DND-41 (cell line): ENCODE measurements at regions not wholly inside any gene's neighbourhood (a gene's known extent, or its start where the extent isn't known, plus 50 kb on each side); places are given as distances from the start of the nearest gene placed in this dataset.

Source experiments
- ATAC-seq: fragments of 200-7000 bp; cut with Tn5 transposase; 3 replicates; pipeline ENCODE4 v1.9.1; 2021; ENCODE audit warnings: low read depth; ENCODE audit not compliant: insufficient read depth
- DNase-seq: peaks from one replicate; pipeline ENCODE4 v3.0.0-alpha.2; 2020
- H2AFZ ChIP-seq: 2 replicates; pipeline ENCODE4 v1.6.0; 2012; ENCODE audit warnings: low read depth, low read length
- H3K27ac ChIP-seq: 2 replicates; pipeline ENCODE4 v1.5.1; 2012; ENCODE audit warnings: low read length, inconsistent platforms
- H3K27me3 ChIP-seq: fragments of 200-600 bp; sonication (generic); 2 replicates; pipeline ENCODE4 v1.6.0; 2012; ENCODE audit warnings: low read length, mild to moderate bottlenecking, inconsistent platforms; ENCODE audit not compliant: insufficient read depth, poor library complexity
- H3K36me3 ChIP-seq: 2 replicates; pipeline ENCODE4 v1.5.1; 2012; ENCODE audit warnings: low read length, inconsistent platforms; ENCODE audit not compliant: insufficient read depth
- H3K4me1 ChIP-seq: 2 replicates; pipeline ENCODE4 v1.5.1; 2012; ENCODE audit warnings: mild to moderate bottlenecking, low read length; ENCODE audit not compliant: insufficient read depth
- H3K4me2 ChIP-seq: 2 replicates; pipeline ENCODE4 v1.6.0; 2012; ENCODE audit warnings: mild to moderate bottlenecking, moderate library complexity, low read length, inconsistent platforms; ENCODE audit not compliant: insufficient read depth
- H3K4me3 ChIP-seq, 2 experiments: fragments of 200-600 bp in 1 of 2; shearing (Covaris generic) in 1 of 2; 2 replicates each; pipeline ENCODE4 v1.5.1; 2012 to 2016; ENCODE audit warnings: inconsistent platforms in 2 of 2, low read length in 2 of 2, mild to moderate bottlenecking in 2 of 2, low read depth in 1 of 2, moderate library complexity in 1 of 2
- H3K79me2 ChIP-seq: 2 replicates; pipeline ENCODE4 v1.6.0; 2012; ENCODE audit warnings: low read length, inconsistent platforms; ENCODE audit not compliant: insufficient read depth
- H3K9ac ChIP-seq: 2 replicates; pipeline ENCODE4 v1.6.0; 2012; ENCODE audit warnings: low read depth, mild to moderate bottlenecking, inconsistent platforms, low read length, moderate library complexity
- H3K9me3 ChIP-seq: 2 replicates; pipeline ENCODE4 v1.5.1; 2012; ENCODE audit warnings: low read length, moderate library complexity, mild to moderate bottlenecking, inconsistent platforms; ENCODE audit not compliant: insufficient read depth, severe bottlenecking
- H4K20me1 ChIP-seq: 2 replicates; pipeline ENCODE4 v1.6.0; 2012; ENCODE audit warnings: low read length; ENCODE audit not compliant: insufficient read depth
- CTCF ChIP-seq: IDR thresholded peaks from 2 replicates; pipeline ENCODE4 v1.5.1; 2012; ENCODE audit warnings: borderline replicate concordance, low read length, moderate library complexity, mild to moderate bottlenecking; ENCODE audit not compliant: poor library complexity, severe bottlenecking; ENCODE audit errors: extremely low read depth
- EZH2 ChIP-seq: IDR thresholded peaks from 3 replicates; pipeline ENCODE4 v1.6.1; 2012; ENCODE audit warnings: borderline replicate concordance, low read depth, mild to moderate bottlenecking, moderate library complexity, low read length, inconsistent platforms; ENCODE audit not compliant: severe bottlenecking

DNA sequence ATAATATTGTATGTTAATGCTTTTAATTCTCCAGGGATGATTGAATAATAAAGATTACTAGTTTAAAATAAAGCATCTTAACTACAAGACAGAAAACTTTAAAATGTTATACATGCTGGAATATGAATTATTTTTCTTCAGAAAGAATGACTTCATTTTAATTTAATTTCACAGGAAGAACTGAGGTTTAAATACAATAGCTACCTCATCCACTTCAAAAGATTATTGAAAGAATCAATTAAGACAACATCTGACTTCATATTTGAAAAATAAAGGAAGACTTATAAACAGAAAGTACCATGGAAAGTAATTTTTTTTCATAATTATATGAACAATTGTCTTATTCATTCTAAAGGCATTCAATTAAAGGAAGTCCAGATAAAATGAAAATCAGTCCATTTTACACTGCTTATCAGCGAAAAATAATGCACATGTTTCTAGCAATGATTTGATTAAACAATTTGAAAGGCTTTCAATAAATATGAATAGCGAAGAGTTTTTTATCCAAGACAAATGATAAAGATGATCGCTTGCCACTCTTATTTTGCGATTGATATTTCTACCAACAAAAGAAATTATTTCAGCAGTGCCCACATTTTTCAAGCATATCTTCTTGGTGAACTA, 368.5 kb upstream of the OPRM1 start:
- ATAC-seq (no peak), DNase-seq (no peak)
- Histone ChIP-seq H2AFZ (no peak overlapping the region), H3K4me3 (no peak overlapping the region), H3K4me1 (no peaks in the 10 kb centered on the region), H3K79me2 (no peaks in the 10 kb centered on the region), H3K27ac (no peak overlapping the region), H3K9ac (no peak overlapping the region), H3K36me3 (no peaks in the 10 kb centered on the region), H3K27me3 (no peaks in the 10 kb centered on the region), H3K4me2 (no peak overlapping the region), H3K9me3 (no peaks in the 10 kb centered on the region), H4K20me1 (no peaks in the 10 kb centered on the region)
- no peak for TF ChIP-seq CTCF
- TF ChIP-seq EZH2: no peak

DNA sequence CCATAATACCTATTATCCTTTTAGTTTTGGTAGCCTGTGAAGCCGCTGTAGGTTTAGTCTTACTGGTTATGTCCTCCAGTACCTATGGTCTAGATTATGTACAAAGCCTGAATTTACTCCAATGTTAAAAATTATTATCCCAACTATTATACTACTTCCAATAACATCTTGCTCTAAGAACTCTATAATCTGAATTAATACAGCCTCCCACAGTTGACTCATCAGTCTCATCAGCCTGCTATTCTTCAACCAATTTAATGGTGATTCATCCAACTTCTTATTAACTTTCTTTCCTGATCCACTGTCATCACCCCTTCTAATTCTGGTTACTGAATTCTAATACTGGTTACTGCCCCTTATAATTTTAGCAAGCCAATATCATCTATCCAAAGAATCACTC, 370.3 kb upstream of the OPRM1 start:
- Histone ChIP-seq H2AFZ (no peak overlapping the region), H3K4me3 (no peak overlapping the region), H3K27me3 (no peaks in the 10 kb centered on the region), H3K27ac (no peak overlapping the region), H3K36me3 (no peaks in the 10 kb centered on the region), H3K9ac (no peak overlapping the region), H3K4me1 (no peaks in the 10 kb centered on the region), H4K20me1 (no peaks in the 10 kb centered on the region), H3K4me2 (no peak overlapping the region), H3K9me3 (no peaks in the 10 kb centered on the region), H3K79me2 (no peaks in the 10 kb centered on the region)
- DNase-seq: no peak
- TF ChIP-seq EZH2: no peak
- TF ChIP-seq CTCF: no peak
- ATAC-seq: no peak

DNA sequence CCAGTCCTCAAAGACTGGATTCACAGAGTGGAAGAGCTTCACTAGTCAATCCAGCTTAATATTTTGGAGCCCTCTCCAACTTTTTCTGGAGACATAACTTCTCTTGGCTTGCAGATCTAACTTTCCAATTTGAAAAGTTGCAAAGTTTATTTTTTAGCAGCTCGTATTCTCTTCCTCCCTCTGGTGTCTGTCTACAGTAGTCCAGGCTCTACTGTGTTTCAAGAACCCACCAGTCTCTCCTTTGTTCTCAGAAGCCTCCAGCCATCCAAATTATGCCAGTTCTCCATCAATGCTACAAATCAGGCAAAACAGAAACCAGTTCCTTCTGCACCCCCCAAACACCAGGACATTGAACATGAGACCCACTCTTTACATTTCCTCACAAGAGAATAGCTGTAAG, 376.1 kb upstream of the OPRM1 start:
- Histone ChIP-seq H4K20me1 (no peaks in the 10 kb centered on the region), H3K9me3 (no peaks in the 10 kb centered on the region), H3K4me2 (no peak overlapping the region), H3K4me3 (no peak overlapping the region), H3K27ac (no peak overlapping the region), H3K79me2 (no peaks in the 10 kb centered on the region), H3K36me3 (no peaks in the 10 kb centered on the region), H3K4me1 (no peaks in the 10 kb centered on the region), H2AFZ (no peak overlapping the region; the same call in 1 of the 2 replicates), H3K27me3 (no peaks in the 10 kb centered on the region), H3K9ac (no peak overlapping the region)
- DNase-seq (no peak), ATAC-seq (no peak)
- TF ChIP-seq EZH2 (no peak), CTCF (peak; percentile 15)
